Lower leg skin (tissue), 3 donors: ENCODE measurements at regions not wholly inside any gene's neighbourhood (a gene's known extent, or its start where the extent isn't known, plus 50 kb on each side); places are given as distances from the start of the nearest gene placed in this dataset.

Source experiments
- CTCF ChIP-seq, 3 donors: fragments of 450-650 bp; IDR thresholded peaks; one replicate each; pipeline ENCODE4 v1.5.1; 2016; ENCODE audit warnings: antibody characterized with exemption in 3 of 3, mild to moderate bottlenecking in 3 of 3, moderate library complexity in 2 of 3
- POLR2A ChIP-seq, 2 donors: fragments of 450-650 bp; IDR thresholded peaks; one replicate each; pipeline ENCODE4 v1.6.1; 2016 to 2017; ENCODE audit warnings: antibody characterized with exemption in 2 of 2, mild to moderate bottlenecking in 1 of 2, moderate library complexity in 1 of 2

GRCh38 chr4:133802359-133803140 is 399.0 kb downstream of the PABPC4L start:
- TF ChIP-seq CTCF (IDR thresholded peaks at IDR 0.05) (no peak), POLR2A (IDR thresholded peaks at IDR 0.05) (no peak)
